GM13977 (cell line): ENCODE measurements at regions not wholly inside any gene's neighbourhood (a gene's known extent, or its start where the extent isn't known, plus 50 kb on each side); places are given as distances from the start of the nearest gene placed in this dataset.

Experiments used
- DNase-seq: peaks from one replicate; pipeline ENCODE4 v3.0.0; 2012; ENCODE audit warnings: low spot score
- CTCF ChIP-seq: IDR thresholded peaks from 2 replicates; pipeline ENCODE4 v1.5.1; 2012; ENCODE audit warnings: mild to moderate bottlenecking, control low read depth; ENCODE audit not compliant: insufficient read depth; ENCODE audit errors: extremely low read depth, missing control alignments
- in situ Hi-C: fragments of 300-500 bp; cut with MboI; formaldehyde crosslinking; loops from one replicate; pipeline ENCODE4 v1.12.0; 2022; ENCODE audit warnings: low sequenced_read_pairs, low pct_unique_long_range_greater_than_20kb, mixed read lengths, inconsistent platforms; ENCODE audit not compliant: unreplicated experiment

DNA sequence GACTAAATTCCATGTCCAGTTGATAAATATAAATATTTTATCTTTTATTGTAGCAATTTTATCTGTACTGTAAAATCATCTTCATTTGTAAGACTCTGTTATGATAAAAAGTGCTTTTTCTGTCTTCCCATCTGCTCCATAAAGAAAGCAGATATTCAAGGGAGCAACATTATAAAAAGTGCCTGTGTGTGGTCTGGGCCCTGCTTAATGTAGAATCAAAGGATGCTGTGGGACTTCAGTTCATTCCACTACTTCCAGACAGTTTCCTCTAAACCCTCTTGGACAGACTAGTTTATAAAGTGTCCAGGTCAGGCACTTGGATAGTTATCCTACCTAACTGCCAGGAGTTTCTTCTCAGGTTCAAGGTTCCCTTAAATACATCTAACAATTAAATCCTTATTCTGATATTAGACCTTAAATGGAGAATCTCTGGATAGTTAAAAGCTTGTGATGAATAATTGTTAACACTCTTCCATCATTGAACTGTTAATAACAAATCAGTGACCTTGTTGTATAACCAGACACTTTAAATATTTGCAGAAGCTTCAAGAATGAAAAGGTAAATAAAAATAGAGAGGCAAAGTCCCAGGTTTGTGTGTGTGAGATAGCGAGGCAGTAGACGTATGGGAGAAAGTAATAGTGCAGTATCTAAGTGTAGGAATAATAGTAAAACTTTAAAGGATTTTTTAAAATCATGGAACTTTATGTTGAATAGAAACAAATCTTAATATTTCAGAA lies 237.5 kb upstream of the CTSO start:
- in situ Hi-C loops: no loop called here
- TF ChIP-seq CTCF: no peak
- DNase-seq: no peak

DNA sequence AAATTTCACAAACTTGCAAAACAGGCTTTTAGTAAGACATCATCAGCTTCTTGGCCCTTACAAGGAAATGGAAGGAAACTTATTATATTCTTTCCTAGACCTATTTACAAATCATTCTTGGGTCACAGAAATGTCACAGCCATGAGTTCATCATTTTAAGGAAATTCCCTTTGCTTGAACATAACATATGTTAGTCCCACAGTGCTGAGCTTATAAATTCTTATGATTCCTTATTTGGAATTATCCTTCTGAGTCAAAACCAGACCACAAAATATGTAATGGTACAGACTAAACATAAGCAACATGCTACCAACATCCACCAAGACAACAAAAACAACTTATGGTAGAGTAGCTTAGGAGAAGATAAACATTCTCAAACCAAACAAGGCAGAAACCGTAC lies 236.9 kb upstream of the CTSO start:
- in situ Hi-C loops: no loop called here
- no peak for DNase-seq
- no peak for TF ChIP-seq CTCF

- no peak for TF ChIP-seq CTCF
- in situ Hi-C loops: no loop called here
- DNase-seq: no peak
Measured at GRCh38 chr4:156188596-156188995, 234.9 kb upstream of the CTSO start.

DNA sequence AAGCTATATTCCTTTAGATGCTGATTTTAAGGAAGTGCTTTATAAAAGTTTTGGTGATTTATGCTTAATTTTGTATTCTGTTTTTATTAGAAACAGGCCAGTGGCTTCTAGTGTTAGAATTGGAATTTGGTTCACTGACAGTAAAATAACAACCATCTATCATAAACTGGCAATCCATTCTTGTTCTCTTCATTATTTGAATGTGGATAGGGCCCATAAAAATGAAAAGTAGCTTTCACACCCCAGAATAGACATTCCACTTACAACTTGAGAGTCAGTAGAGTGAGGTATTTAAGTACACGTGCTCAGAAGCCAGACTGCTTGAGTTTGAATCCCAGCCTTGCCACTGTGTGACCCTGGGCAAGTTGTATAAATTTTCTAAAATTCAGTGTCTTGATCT lies 232.4 kb upstream of the CTSO start:
- in situ Hi-C loops: no loop called here
- TF ChIP-seq CTCF: no peak
- DNase-seq: no peak

DNA sequence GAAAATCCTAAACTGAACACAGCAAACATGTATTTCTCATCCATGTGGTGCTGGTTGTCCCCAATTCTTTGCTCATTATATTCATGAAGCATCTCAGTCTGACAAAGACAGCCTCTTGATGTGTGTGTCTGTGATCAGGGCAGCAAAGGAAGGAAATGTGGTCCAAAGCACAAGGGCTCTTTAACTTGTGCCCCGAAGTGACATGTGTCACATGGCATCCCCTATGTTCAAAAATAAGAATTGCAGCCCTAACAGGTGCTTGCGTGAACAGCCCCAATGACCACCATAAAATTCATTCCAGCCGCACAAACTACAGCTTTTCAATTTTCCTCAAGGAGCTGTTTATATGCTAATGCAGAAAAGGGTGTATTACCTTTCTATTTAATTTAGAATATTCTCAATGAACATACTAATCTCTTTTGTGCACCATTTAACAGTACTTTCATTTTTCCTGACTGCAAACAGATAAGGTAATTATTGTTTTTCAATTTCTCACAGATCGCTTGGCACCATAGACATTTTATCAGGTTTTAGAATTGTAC lies 231.9 kb upstream of the CTSO start:
- no peak for TF ChIP-seq CTCF
- DNase-seq: no peak
- in situ Hi-C loops: no loop called here

GRCh38 chr4:156182269-156182668 lies 228.6 kb upstream of the CTSO start:
- DNase-seq: no peak
- in situ Hi-C loops: no loop called here
- TF ChIP-seq CTCF: no peak
